ENCODE measurements at regions not wholly inside any gene's neighbourhood (a gene's known extent, or its start where the extent isn't known, plus 50 kb on each side); places are given as distances from the start of the nearest gene placed in this dataset.
"Not testable (repeated sequence)": the region's sequence is repeated elsewhere in the genome, so short reads cannot be mapped to it uniquely, and the experiment has no call there.

DNA sequence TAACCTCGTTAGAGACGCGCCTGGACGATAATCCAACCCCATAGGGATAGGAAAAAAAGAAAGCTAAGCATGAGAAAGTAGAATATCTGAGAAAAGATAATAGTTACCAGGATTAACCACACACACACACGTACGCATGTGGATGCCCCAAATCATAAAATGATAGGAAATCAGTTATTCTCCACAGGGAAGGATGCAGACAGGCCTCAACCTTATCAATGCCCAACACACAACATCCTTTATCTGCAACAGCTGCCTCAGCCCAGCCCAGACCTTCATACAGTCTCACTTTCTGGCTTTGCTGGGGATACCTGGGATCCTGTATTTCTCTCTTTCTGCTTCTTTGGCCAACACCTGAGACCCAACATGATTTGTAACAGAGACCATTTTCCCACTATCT, 123.0 kb downstream of the NOC3L start:
- intact Hi-C loops (cut with micrococcal nuclease): no loop called here
- H3K4me1 ChIP-seq (ENCODE audit: insufficient read depth, low read length): no peaks in the 10 kb centered on the region
- H3K27me3 ChIP-seq (ENCODE audit: insufficient read depth, low read length): no peaks in the 10 kb centered on the region
- Mint-ChIP-seq H3K4me1 (no peaks in the 10 kb centered on the region), H3K4me3 (no peak overlapping the region), H3K36me3 (no peaks in the 10 kb centered on the region), H3K27me3 (peaks cover 3 to 7% of the 10 kb centered on the region in 2 donors), H3K27ac (no peak overlapping the region), H3K9me3 (no peaks in the 10 kb centered on the region)
- ChIA-PET POLR2A (ENCODE audit: partially characterized antibody) (no interaction called here), CTCF (ENCODE audit: partially characterized antibody) (interaction anchor here (0.6 kb wide), 1 partner anchor 23 kb away, joined by 4 read pairs; no protein-coding TSS in a partner anchor)
- no peak overlapping the region for H3K4me3 ChIP-seq (ENCODE audit: low read length in 2 of 2)
- H3K9me3 ChIP-seq (ENCODE audit: control insufficient read depth in 1 of 2, low read length in 2 of 2): no peaks in the 10 kb centered on the region
- no peaks in the 10 kb centered on the region for H3K36me3 ChIP-seq (ENCODE audit: insufficient read depth, low read length)
- DNase-seq: no peak
- no peak overlapping the region for H3K27ac ChIP-seq (ENCODE audit: low read depth, low read length)

DNA sequence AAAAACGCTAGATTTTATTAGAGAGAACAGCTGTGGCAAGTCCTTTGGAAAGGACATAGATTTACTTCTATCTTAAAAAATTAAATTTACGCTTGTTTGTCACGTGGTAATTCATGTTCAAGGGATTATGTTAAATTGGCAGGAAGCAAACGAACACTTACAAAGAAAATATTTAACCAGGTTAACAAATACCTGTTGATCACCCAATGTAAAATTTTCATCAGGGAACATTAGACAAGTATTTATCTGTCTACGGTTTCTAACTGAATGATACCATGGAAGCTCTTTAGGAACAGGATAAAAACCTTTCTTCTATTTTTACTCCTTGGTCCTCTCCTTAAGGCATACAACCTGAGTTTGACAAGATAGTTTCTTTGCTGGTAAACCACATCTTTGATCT, 122.2 kb downstream of the NOC3L start:
- no peaks in the 10 kb centered on the region for H3K4me1 ChIP-seq (ENCODE audit: insufficient read depth, low read length)
- Mint-ChIP-seq H3K4me3 (no peak overlapping the region), H3K27me3 (peaks cover 3 to 8% of the 10 kb centered on the region in 2 donors), H3K9me3 (no peaks in the 10 kb centered on the region), H3K27ac (no peak overlapping the region), H3K4me1 (no peaks in the 10 kb centered on the region), H3K36me3 (no peaks in the 10 kb centered on the region)
- H3K27ac ChIP-seq (ENCODE audit: low read depth, low read length): no peak overlapping the region
- no peaks in the 10 kb centered on the region for H3K27me3 ChIP-seq (ENCODE audit: insufficient read depth, low read length)
- POLR2A ChIA-PET (ENCODE audit: partially characterized antibody): no interaction called here
- intact Hi-C loops (cut with micrococcal nuclease): no loop called here
- H3K9me3 ChIP-seq (ENCODE audit: control insufficient read depth in 1 of 2, low read length in 2 of 2): no peaks in the 10 kb centered on the region
- CTCF ChIA-PET (ENCODE audit: partially characterized antibody): no interaction called here
- DNase-seq: no peak
- no peaks in the 10 kb centered on the region for H3K36me3 ChIP-seq (ENCODE audit: insufficient read depth, low read length)
- H3K4me3 ChIP-seq (ENCODE audit: low read length in 2 of 2): no peak overlapping the region

DNA sequence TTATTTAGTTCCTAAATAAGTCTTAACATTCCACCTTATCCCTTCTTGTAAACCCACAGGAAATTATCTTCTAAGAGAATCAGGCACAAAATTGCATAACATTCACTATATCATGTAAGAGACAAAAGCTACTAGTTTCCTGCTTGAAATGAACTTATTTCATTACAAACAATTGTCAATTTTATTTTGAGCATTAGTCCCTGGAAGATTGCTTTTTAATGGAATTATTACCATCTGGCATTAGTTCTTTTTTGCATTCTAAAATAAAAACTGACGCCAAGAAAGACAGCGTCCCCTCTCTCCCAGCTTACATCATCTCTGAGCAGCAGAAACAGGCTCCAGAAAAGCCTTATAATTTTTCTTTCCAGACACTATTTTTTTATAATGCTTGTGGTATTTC, 121.8 kb downstream of the NOC3L start:
- H3K27ac Mint-ChIP-seq: no peak overlapping the region
- intact Hi-C loops (cut with micrococcal nuclease): no loop called here
- H3K36me3 ChIP-seq (ENCODE audit: insufficient read depth, low read length): no peaks in the 10 kb centered on the region
- peaks cover 3 to 10% of the 10 kb centered on the region in 2 donors for H3K27me3 Mint-ChIP-seq
- H3K4me1 Mint-ChIP-seq: no peaks in the 10 kb centered on the region
- CTCF ChIA-PET (ENCODE audit: partially characterized antibody): no interaction called here
- no peak overlapping the region for H3K4me3 ChIP-seq (ENCODE audit: low read length in 2 of 2)
- no peak overlapping the region for H3K4me3 Mint-ChIP-seq
- H3K9me3 ChIP-seq (ENCODE audit: control insufficient read depth in 1 of 2, low read length in 2 of 2): no peaks in the 10 kb centered on the region
- no peaks in the 10 kb centered on the region for H3K36me3 Mint-ChIP-seq
- H3K4me1 ChIP-seq (ENCODE audit: insufficient read depth, low read length): no peaks in the 10 kb centered on the region
- no peak overlapping the region for H3K27ac ChIP-seq (ENCODE audit: low read depth, low read length)
- no peaks in the 10 kb centered on the region for H3K9me3 Mint-ChIP-seq
- DNase-seq: no peak
- no peaks in the 10 kb centered on the region for H3K27me3 ChIP-seq (ENCODE audit: insufficient read depth, low read length)
- POLR2A ChIA-PET (ENCODE audit: partially characterized antibody): no interaction called here

DNA sequence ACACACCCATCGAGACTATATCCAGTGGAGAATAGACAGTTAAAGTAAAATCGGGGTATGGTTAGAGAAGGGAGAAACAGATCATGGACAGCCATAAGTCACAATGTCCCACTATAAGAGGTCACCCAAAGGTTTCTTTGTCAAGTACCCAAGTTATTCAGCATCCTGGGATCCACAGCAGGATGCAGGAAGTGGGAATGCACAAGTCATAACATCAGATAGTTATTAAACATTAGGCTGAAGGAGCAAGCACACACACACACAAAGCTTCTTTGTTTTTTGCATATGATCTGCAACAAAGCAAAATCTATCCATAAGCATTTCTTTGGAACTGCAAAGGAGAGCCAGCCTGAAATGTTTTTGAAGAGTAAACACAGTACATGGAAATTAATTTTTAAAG, 111.6 kb downstream of the NOC3L start:
- Histone ChIP-seq H3K27me3 (ENCODE audit: insufficient read depth, low read length) (no peaks in the 10 kb centered on the region), H3K27ac (ENCODE audit: low read depth, low read length) (no peak overlapping the region), H3K4me1 (ENCODE audit: insufficient read depth, low read length) (no peaks in the 10 kb centered on the region), H3K36me3 (ENCODE audit: insufficient read depth, low read length) (no peaks in the 10 kb centered on the region), H3K9me3 (ENCODE audit: control insufficient read depth in 1 of 2, low read length in 2 of 2) (no peaks in the 10 kb centered on the region), H3K4me3 (ENCODE audit: low read length in 2 of 2) (no peak overlapping the region)
- Mint-ChIP-seq H3K4me1 (no peaks in the 10 kb centered on the region), H3K27ac (no peak overlapping the region), H3K4me3 (no peak overlapping the region), H3K27me3 (peaks cover 7 to 21% of the 10 kb centered on the region in 2 donors), H3K9me3 (peaks cover 0 to 3% (median 0%) of the 10 kb centered on the region in 8 donors), H3K36me3 (no peaks in the 10 kb centered on the region)
- ChIA-PET POLR2A (ENCODE audit: partially characterized antibody) (no interaction called here), CTCF (ENCODE audit: partially characterized antibody) (no interaction called here)
- intact Hi-C loops (cut with micrococcal nuclease): no loop called here
- no peak for DNase-seq

DNA sequence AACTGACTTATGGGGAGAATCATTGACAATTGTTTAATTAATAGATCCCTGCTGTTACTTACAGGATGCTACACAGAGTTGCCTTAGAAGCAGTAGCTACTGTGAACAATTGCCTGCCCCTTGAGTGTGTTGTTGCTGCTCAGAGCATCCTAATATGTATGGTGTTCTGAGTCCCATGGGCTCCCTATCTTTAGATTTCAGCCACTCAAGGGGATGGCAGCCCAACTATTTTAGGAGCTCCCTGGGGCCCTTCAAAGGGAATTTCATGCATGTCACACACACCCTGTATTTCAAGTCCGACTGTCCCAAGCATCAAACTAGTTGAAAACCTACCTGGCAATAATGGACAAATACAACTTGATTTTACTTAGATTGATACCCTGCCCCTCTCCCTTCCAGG, 111.2 kb downstream of the NOC3L start:
- no peak overlapping the region for H3K27ac ChIP-seq (ENCODE audit: low read depth, low read length)
- Mint-ChIP-seq H3K9me3 (peaks cover 0 to 3% (median 0%) of the 10 kb centered on the region in 8 donors), H3K36me3 (no peaks in the 10 kb centered on the region), H3K27ac (no peak overlapping the region), H3K4me1 (no peaks in the 10 kb centered on the region), H3K4me3 (no peak overlapping the region), H3K27me3 (peaks cover 7 to 21% of the 10 kb centered on the region in 2 donors)
- no peaks in the 10 kb centered on the region for H3K36me3 ChIP-seq (ENCODE audit: insufficient read depth, low read length)
- ChIA-PET POLR2A (ENCODE audit: partially characterized antibody) (no interaction called here), CTCF (ENCODE audit: partially characterized antibody) (no interaction called here)
- H3K9me3 ChIP-seq (ENCODE audit: control insufficient read depth in 1 of 2, low read length in 2 of 2): no peaks in the 10 kb centered on the region
- no peaks in the 10 kb centered on the region for H3K27me3 ChIP-seq (ENCODE audit: insufficient read depth, low read length)
- intact Hi-C loops (cut with micrococcal nuclease): no loop called here
- no peak for DNase-seq
- no peak overlapping the region for H3K4me3 ChIP-seq (ENCODE audit: low read length in 2 of 2)
- H3K4me1 ChIP-seq (ENCODE audit: insufficient read depth, low read length): no peaks in the 10 kb centered on the region

DNA sequence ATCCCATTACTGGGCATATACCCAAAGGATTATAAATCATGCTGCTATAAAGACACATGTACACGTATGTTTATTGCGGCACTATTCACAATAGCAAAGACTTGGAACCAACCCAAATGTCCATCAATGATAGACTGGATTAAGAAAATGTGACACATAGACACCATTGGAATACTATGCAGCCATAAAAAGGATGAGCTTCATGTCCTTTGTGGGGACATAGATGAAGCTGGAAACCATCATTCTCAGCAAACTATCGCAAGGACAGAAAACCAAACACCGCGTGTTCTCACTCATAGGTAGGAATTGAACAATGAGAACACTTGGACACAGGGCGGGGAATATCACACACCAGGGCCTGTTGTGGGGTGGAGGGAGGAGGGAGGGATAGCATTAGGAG, 105.3 kb downstream of the NOC3L start:
- CTCF ChIA-PET (ENCODE audit: partially characterized antibody); POLR2A ChIA-PET (ENCODE audit: partially characterized antibody); H3K27ac Mint-ChIP-seq; H3K27me3 ChIP-seq (ENCODE audit: insufficient read depth, low read length); H3K9me3 ChIP-seq (ENCODE audit: control insufficient read depth in 1 of 2, low read length in 2 of 2); H3K36me3 Mint-ChIP-seq; H3K27ac ChIP-seq (ENCODE audit: low read depth, low read length); H3K36me3 ChIP-seq (ENCODE audit: insufficient read depth, low read length); H3K4me1 ChIP-seq (ENCODE audit: insufficient read depth, low read length); H3K4me3 Mint-ChIP-seq; DNase-seq; H3K9me3 Mint-ChIP-seq; H3K4me1 Mint-ChIP-seq; intact Hi-C loops (cut with micrococcal nuclease); H3K4me3 ChIP-seq (ENCODE audit: low read length in 2 of 2): not testable (repeated sequence)
- H3K27me3 Mint-ChIP-seq: peaks cover 8 to 10% of the 10 kb centered on the region in 2 donors

DNA sequence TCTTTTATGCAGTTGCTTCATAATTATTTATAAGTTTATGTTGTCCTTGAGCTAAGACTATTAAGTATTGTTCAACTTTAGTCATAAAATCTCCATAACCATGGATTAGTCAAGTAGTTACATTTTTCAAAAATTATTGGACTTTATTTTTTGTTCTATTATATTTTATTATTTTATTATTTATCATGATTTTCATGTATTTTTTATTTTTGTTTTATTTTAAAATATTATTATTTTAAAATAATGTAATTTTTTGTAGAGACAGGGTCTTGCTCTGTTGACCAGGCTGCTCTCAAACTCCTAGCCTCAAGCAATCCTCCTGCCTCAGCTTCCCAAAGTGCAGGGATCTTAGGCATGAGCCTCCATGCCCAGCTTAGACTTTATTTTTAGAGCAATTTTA, 102.3 kb downstream of the NOC3L start:
- ChIA-PET CTCF (ENCODE audit: partially characterized antibody) (no interaction called here), POLR2A (ENCODE audit: partially characterized antibody) (no interaction called here)
- Mint-ChIP-seq H3K4me3 (no peak overlapping the region), H3K27me3 (peaks cover 3 to 12% of the 10 kb centered on the region in 2 donors), H3K4me1 (no peaks in the 10 kb centered on the region), H3K36me3 (no peaks in the 10 kb centered on the region), H3K27ac (no peak overlapping the region), H3K9me3 (peaks cover 0 to 2% (median 0%) of the 10 kb centered on the region in 8 donors)
- no peaks in the 10 kb centered on the region for H3K4me1 ChIP-seq (ENCODE audit: insufficient read depth, low read length)
- H3K9me3 ChIP-seq (ENCODE audit: control insufficient read depth in 1 of 2, low read length in 2 of 2): no peaks in the 10 kb centered on the region
- H3K36me3 ChIP-seq (ENCODE audit: insufficient read depth, low read length): no peaks in the 10 kb centered on the region
- intact Hi-C loops (cut with micrococcal nuclease): no loop called here
- DNase-seq: no peak
- H3K4me3 ChIP-seq (ENCODE audit: low read length in 2 of 2): no peak overlapping the region
- H3K27me3 ChIP-seq (ENCODE audit: insufficient read depth, low read length): no peaks in the 10 kb centered on the region
- H3K27ac ChIP-seq (ENCODE audit: low read depth, low read length): no peak overlapping the region

DNA sequence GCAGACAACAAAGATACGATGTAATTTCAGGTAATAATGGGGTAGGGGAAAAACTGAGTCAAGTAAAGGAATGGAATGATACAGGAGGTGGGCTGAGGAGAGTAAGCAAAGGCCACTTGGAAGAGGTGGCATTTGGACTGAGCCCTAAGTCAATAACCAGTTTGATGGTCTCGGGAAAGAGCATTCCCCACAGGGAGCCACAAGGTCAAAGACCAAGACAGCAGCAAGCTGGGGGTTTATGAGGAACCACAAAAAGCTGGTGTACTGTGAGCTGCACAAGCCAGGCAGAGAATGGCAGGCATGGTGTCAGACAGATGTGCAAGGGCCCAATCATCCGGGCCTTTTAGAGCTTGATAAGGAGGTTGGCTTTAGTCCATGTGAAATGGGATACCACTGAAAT, 98.7 kb downstream of the NOC3L start:
- Mint-ChIP-seq H3K27me3 (peaks cover 7 to 14% of the 10 kb centered on the region in 2 donors), H3K27ac (no peak overlapping the region), H3K4me1 (no peaks in the 10 kb centered on the region), H3K9me3 (peaks cover 0 to 2% (median 0%) of the 10 kb centered on the region in 8 donors), H3K4me3 (no peak overlapping the region), H3K36me3 (no peaks in the 10 kb centered on the region)
- H3K36me3 ChIP-seq (ENCODE audit: insufficient read depth, low read length): no peaks in the 10 kb centered on the region
- intact Hi-C loops (cut with micrococcal nuclease): no loop called here
- CTCF ChIA-PET (ENCODE audit: partially characterized antibody): interaction anchor here (1.6 kb wide), 1 partner anchor 180 kb away, joined by 3 read pairs; no protein-coding TSS in a partner anchor
- no peak overlapping the region for H3K4me3 ChIP-seq (ENCODE audit: low read length in 2 of 2)
- POLR2A ChIA-PET (ENCODE audit: partially characterized antibody): no interaction called here
- no peaks in the 10 kb centered on the region for H3K9me3 ChIP-seq (ENCODE audit: control insufficient read depth in 1 of 2, low read length in 2 of 2)
- no peak overlapping the region for H3K27ac ChIP-seq (ENCODE audit: low read depth, low read length)
- no peaks in the 10 kb centered on the region for H3K27me3 ChIP-seq (ENCODE audit: insufficient read depth, low read length)
- H3K4me1 ChIP-seq (ENCODE audit: insufficient read depth, low read length): no peaks in the 10 kb centered on the region
- no peak for DNase-seq

Measured in CD4-positive, alpha-beta memory T cell (primary cell).